ENCODE measurements at regions not wholly inside any gene's neighbourhood (a gene's known extent, or its start where the extent isn't known, plus 50 kb on each side); places are given as distances from the start of the nearest gene placed in this dataset.
"Not testable (repeated sequence)": the region's sequence is repeated elsewhere in the genome, so short reads cannot be mapped to it uniquely, and the experiment has no call there.

DNA sequence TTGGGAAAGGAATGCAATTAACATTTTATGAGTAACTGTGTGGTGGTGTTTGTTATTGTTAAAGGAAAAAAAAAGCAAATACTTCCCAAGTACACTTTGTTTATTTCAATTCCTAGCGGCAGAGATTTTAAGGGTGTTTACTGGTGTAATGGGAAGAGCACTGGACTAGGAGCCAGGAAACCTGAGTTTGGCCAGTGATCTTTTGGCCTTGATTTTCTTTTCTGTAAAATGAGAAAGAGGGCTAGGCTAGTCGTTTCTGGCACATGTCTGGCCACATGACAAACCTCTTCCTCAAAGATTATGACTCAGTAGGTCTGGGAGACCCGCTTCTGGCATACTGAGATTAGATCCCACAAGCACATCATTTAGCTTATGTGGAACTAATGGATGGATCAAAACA lies 428.1 kb upstream of the NOX3 start:
- DNase-seq (ENCODE audit: low read depth in 4 of 4, low spot score in 1 of 4), result no peak

DNA sequence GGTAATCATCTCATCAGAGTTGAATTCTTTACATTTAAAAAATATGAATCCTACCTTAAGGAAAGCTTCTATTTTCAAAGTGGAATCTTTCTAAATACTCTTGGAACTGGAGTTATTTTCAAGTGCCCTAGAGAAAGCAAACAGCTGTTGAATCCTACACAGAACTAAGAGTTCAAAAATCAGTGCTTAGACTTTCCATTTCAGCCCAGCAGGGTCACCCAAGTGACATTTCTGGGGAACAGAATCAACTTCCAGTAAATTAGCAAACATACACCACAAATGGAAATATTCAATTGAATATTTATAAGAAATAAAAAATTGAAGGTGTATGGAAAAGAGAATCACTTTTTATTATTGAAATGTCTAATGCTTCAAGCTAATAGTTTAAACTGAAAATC lies 427.7 kb upstream of the NOX3 start:
- DNase-seq (ENCODE audit: low read depth in 4 of 4, low spot score in 1 of 4), result no peak

DNA sequence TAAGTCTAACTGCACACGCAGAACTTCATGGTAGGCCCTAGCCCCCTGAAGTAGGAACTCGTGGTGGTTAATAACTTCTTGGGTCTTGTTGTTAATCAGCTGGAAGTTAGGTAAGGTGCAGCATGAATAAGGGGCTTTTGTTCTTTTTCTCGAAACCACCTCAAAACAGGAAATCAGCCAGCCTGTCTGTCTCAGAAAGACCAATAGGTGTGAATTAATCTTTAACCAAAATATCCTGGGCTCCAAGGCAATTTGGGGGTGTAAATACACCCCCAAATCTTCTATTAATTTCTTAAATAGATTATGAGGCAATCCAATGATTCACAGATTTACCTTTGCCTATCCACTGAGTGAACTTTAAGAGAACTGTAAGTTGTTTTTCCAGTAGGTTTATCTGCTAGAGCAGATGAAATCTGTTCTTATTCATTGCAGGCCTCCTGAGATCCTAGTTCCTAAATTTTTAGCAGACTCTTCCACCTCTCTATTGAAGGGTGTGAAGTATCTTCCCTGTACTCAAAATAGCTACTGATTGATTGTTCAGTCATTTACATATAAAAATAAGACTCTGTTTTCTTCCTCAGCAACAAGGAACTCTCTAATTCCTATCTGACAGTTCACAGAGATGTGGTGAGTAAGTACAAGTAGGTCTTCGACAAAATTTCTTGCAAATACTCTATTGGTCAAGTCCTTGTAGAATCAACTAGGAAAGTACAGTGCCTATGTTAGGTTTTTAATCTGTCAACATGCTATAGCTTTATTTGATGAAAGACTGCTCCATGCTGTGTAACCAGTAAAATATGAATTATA lies 427.1 kb upstream of the NOX3 start:
- no peak for DNase-seq (ENCODE audit: low read depth in 4 of 4, low spot score in 1 of 4)

DNA sequence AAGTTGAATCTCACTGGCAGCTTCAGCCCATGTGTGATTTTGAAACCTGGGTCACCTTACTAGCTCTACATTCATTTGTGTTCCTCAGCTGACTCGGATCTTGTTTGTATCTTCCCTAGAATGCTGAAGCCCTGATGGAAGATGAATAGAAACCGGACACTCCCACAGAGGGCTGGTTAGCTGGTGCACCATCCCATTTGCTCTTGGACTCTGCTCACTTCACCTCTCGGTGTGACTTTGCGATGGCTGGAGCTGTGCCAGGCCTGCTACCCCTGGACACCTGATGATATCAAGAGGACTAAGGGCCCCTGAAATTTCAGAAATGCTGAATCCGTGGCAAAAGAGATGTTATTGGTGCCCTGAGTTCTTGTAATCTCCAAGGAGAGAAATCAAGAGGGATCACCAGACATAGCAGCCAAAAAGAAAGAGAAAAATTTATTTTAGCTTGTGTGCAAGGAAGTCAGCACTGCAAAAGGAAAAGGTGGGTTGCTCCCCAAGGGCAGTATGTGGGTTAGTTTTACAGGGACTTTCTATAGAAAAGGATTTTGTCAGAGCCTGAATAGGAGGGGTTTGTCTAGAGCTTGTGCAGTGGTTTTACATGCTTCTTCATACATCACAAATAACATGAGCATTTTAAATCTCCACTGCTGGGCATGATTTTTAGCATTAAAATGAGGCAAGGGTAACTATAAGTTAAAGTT lies 426.3 kb upstream of the NOX3 start:
- DNase-seq (ENCODE audit: low read depth in 4 of 4, low spot score in 1 of 4), result no peak

DNA sequence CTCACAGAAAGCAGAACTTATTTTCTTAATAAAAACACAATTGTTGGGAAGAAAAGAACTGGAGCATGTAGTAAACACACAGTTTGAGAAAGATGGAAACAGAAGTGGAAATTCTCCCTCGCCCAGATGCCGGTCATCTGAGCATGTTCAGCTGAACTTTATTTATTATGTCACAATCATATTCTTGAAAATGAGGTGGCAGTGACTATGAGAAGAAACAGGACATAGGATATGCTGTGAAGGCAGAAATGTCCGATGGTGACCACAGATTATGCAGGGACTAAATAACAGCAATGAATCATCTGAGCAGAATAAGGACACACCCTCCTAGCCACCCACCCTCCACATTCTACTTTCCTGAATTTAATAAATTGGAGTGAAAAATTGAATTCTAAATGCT lies 425.3 kb upstream of the NOX3 start:
- no peak for DNase-seq (ENCODE audit: low read depth in 4 of 4, low spot score in 1 of 4)

DNA sequence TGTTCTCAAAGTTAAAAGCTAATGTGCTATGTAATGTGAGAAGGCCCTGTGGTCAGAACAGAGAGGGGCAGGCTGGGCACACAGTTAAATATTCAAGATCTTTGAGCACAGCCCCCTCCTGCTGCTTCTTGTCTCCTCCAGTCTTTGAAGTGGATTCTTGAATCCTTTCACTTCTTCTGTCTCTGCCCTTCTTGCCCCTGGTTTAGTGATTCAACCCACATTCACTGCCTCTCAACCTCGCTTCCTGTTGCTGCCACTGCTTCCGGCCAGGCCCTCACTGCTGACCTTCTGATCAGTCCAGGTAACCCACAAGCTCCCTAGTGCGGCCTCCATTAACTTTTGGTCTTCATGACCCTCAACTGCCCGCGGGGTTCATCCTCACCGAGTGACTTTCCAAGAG lies 417.3 kb upstream of the NOX3 start:
- DNase-seq (ENCODE audit: low read depth in 4 of 4, low spot score in 1 of 4), result no peak

DNA sequence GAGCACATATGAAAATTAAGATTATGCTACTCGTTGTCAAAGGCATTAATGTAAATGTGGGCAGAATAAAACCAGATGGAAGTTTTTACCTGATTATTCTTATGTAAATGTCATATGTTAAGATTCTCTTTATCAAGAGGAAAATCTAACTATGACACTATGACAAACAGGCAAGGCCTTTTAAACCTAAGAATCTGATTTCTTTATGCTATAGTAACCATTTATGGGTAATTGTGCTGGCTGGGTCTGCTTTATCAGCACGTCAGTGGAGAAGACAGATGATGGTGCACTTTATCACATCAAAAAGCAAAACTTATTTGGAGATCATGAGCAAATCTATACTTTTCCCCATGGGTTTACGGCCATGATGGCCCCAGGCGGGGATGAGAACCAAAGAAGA lies 412.0 kb upstream of the NOX3 start:
- no peak for DNase-seq (ENCODE audit: low read depth in 4 of 4, low spot score in 1 of 4)

DNA sequence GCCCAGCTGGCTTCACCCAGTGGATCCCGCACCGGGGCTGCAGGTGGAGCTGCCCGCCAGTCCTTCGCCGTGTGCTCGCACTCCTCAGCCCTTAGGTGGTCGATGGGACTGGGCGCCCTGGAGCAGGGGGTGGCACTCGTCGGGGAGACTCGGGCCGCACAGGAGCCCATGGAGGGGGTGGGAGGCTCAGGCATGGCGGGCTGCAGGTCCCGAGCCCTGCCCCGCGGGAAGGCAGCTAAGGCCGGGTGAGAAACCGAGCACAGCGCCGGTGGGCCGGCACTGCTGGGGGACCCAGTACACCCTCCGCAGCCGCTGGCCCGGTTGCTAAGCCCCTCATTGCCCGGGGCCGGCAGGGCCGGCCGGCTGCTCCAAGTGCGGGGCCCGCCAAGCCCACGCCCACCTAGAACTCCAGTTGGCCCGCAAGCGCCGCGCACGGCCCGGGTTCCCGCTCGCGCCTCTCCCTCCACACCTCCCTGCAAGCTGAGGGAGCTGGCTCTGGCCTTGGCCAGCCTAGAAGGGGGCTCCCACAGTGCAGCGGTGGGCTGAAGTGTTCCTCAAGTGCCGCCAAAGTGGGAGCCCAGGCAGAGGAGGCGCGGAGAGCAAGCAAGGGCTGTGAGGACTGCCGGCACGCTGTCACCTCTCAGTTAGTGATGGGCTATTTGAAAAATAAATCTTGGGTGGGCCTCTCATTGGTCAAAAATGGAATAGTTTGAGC lies 411.2 kb upstream of the NOX3 start:
- DNase-seq (ENCODE audit: low read depth in 4 of 4, low spot score in 1 of 4), result not testable (repeated sequence)

DNA sequence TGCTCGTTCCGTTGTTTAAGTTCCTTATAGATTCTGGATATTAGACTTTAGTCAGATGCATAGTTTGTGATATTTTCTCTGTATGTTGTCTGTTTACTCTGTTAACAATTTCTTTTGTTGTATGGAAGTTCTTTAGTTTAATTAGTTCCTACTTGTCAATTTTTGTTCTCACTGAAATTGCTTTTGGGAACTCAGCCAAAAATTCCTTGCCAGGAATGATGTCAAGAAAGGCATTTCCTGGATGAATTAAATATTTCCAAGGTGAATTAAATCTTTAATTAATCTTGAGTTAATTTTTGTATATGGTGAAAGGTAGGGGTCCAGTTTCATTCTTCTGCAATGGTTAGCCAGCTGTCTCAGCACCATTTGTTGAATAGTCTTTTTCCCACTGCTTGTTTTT lies 406.2 kb upstream of the NOX3 start:
- DNase-seq (ENCODE audit: low read depth in 4 of 4, low spot score in 1 of 4), result no peak

DNA sequence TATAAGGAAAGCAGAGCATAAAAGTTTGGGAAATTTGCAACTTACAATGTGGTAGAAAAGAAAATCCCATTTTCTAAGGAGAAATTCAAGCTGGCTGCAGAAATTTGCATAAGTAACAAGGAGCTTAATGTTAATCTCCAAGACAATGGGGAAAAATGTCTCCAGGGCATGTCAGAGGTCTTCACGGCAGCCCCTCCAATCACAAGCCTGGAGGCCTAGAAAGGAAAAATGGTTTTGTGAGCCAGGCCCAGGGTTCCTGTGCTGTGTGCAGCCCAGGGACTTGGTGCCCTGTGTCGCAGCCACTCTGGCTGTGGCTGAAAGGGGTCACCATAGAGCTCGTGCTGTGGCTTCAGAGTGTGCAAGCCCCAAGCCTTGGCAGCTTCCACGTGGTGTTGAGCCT lies 403.3 kb upstream of the NOX3 start:
- not testable (repeated sequence) for DNase-seq (ENCODE audit: low read depth in 4 of 4, low spot score in 1 of 4)

DNA sequence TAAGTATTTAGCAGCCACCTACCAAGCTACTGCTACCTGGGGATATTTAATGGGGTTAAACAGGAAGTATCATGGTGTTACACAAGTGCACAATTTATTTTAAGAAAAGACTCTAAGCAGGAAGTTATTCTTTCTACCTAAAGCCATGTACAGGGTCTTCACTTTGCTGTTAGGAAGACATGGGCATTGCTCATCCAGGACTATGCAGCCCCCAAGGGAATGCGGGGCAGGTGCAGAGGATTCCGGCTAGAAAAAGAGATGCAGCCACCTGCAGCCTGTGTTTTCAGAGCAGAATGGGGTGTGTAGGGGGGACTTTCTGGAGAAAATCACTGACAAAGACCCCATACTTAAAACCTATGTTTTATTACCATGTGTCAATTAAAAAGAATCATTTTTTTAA lies 399.1 kb upstream of the NOX3 start:
- no peak for DNase-seq (ENCODE audit: low read depth in 4 of 4, low spot score in 1 of 4)

DNA sequence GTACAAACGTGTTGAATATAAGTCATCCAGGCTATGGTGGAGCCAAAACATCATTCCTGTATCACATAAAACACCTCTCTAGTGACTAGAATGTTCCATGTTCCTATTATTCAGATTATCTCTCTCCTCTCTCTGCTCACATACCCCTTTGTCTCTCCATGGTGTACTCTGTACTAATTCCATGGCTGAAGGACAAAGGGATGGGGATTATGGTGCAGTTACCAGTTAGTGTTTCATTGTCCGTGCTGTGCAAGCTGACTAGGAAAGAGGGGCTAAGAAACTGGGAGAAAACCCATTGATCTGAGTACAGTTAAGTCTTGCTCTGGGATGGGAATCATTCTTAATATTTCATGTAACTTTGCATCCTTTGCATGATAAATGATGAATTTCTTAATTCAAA lies 397.4 kb upstream of the NOX3 start:
- no peak for DNase-seq (ENCODE audit: low read depth in 4 of 4, low spot score in 1 of 4)

DNA sequence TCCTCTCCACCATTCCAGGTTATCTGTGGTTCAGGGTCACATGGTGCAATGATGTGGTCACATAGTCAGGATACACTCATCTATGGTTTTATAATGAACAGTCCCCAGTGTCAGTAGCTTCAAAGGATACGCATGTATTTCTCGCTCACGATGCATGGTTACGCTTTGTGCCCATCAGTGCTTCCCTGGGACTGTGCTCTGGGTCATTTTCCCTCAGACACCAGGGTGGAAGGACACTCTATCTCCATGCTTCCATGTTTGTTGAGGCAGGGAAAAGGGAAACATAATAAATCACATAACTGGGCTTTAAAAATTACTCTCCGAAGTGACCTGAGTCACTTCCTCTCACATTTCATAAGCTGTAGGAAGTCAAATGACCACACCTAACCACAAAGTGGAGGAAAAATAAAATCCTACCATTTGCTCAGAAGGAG lies 394.8 kb upstream of the NOX3 start:
- DNase-seq (ENCODE audit: low read depth in 4 of 4, low spot score in 1 of 4), result no peak

DNA sequence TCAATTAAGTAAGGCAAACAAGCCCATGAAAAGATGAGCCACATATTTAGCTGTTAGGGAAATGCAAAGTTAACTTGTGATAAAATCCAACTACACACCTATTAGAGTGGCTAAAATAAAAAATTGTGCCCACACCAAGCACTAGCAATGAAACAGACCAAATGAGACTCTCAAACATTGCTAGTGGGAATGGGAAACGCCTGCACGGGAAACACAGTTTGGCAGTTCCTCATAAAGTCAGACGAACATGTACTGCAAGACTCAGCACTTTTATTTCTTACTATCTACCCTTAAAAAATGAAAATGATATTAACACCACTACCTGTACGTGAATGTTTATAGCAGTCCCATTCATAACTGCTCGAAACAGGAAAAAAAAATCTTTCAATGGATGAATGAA lies 392.1 kb upstream of the NOX3 start:
- no peak for DNase-seq (ENCODE audit: low read depth in 4 of 4, low spot score in 1 of 4)

DNA sequence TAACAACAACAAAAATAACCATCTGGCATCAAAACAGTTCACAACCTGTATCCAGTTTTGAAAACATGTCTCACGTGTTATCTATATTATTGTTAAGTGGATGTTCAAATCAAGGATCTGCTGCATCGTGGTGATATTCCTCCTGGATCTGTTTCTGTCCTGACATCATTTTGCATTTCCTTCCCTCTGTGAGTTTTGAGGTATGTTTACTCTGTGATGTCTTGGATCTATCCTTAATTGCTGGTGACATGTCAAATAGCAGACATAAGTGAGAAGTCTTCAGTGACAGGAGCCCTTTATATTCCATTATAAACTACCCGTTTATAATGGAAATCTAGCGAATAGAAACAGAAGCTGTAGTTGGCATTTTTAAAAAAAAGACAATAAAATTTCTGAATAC lies 381.8 kb upstream of the NOX3 start:
- no peak for DNase-seq (ENCODE audit: low read depth in 4 of 4, low spot score in 1 of 4)

DNA sequence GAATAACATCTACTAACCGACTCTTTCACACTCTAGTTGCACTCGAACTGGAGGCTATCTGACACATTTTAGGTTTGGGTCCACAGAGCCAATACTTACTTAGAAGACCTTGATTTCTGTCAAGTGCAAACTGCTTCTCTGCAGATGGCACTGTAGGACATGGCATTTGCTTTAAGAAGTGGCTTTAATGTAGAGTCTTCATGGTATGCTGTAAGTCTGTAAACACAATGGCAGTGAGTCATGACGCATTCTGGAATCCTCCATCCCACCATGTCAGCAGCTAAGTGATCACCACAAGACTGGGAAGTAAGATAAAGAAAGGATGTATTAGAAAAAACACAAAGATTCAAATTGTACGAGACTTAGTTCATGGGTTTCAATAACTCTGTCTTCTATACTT lies 377.0 kb upstream of the NOX3 start:
- no peak for DNase-seq (ENCODE audit: low read depth in 4 of 4, low spot score in 1 of 4)

DNA sequence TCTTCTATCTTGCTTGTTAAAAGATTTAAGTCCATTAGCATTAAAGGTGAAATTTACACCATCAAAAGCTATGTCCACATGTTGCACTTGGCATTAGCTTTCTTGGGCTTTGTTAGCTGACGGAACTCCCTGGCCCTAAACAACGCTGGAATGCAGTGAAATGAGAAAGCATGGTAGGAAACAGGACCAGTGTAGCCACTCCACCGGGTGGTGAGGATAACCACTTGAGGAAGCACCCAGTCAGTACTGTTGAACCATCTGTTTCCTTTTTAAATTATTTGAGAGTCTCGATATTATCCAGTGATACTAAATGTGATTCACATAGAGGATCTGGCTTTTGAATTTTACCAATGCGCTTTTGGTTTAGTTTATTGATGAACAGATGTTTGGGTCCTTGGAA lies 374.9 kb upstream of the NOX3 start:
- no peak for DNase-seq (ENCODE audit: low read depth in 4 of 4, low spot score in 1 of 4)

DNA sequence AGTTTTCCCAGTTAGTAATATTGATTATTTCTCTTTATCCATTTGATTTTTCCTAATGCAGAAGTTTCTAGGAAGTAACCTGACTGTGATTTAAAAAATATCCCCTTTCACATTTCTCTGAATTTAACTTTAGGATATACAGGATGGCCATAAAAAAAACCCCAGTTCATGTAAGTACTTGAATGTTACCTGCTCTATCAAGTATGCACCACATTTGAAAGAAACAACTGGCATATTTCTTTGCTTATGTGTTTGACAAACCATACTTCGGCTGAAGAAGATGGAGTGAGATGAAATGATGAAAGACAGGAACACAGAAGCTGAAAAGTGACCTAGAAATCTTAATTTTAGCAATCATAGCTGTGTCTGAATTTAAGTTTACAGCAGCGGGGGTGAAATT lies 374.0 kb upstream of the NOX3 start:
- DNase-seq (ENCODE audit: low read depth in 4 of 4, low spot score in 1 of 4), result no peak

DNA sequence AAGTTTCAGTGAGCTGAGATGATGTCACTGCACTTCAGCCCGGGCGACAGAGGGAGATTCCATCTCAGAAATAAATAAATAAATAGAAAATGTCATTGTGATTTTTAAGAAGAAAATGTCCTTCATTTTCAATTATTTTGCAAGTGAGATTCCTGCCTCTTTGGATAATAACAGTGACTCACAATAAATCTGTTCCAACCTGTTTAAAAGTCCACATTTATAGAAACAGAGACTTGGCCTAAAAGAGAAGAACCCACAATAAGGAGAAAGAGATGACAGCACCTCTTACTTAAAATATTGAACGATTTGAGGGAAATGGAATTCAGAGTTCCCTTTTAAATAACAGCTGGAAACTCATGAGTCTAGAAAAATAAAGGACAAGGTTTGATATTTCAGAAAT lies 373.4 kb upstream of the NOX3 start:
- no peak for DNase-seq (ENCODE audit: low read depth in 4 of 4, low spot score in 1 of 4)

DNA sequence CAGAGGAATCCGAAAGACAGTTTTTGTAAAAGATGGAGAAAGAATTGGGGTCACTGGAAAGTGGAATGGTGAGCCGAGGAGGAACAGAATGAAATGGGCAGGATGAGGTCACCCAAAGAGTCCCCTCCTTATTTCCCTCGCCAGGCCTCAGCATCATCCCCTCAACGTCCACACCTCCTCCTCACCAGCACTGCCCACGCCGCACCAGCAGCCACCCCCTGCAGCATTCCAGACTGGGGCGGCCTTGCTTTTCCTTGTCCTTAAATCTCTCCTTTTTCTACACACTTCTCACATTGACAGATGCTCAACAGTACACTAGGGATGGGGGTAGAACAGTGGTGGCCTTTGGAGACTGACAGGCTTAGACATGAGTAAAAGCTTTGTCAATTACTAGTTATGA lies 363.1 kb upstream of the NOX3 start:
- DNase-seq (ENCODE audit: low read depth in 4 of 4, low spot score in 1 of 4), result no peak

DNA sequence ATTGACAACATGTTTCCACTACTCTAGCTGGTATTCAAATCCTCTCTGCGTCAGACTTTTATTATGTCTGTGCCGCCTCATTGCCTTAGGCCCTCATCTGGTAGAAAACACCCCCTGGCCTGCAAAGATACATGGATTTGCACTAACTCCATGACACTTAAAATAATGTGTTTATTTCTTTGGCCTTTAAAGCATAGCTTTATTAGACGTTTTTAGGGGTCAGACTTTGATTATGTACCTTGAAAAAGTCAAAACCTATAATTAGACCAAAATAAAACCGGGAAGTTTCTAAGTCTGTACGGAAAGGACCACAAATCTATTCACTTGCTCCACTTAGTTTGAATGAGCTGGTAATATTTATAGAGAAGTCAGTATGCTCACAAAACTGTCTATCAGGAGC lies 357.9 kb upstream of the NOX3 start:
- DNase-seq (ENCODE audit: low read depth in 4 of 4, low spot score in 1 of 4), result no peak

DNA sequence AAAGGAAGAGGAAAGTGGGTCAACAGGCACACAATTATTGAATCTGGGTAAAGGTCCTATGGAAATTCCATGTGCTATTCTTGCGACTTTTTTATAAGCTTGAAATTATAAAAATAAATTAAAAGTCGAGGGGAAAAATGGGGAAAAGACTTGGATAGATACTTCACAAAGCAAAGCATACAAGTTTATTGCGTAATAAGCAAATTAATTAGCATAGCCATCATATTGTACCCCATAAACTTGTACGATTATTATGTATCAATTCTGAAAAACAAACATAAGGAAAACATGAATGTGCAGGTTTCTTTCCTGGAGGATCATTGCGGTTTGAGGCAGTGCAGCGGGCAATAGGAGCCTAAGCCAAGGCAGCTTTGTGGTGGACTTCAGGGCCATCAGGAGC lies 351.6 kb upstream of the NOX3 start:
- DNase-seq (ENCODE audit: low read depth in 4 of 4, low spot score in 1 of 4), result no peak
